Bronchial epithelial cell (primary cell): ENCODE measurements at regions not wholly inside any gene's neighbourhood (a gene's known extent, or its start where the extent isn't known, plus 50 kb on each side); places are given as distances from the start of the nearest gene placed in this dataset.

Source experiments
- DNase-seq: peaks from one replicate; pipeline ENCODE4 v3.0.0-alpha.2; 2010; ENCODE audit warnings: low read depth
- FAIRE-seq: peaks from 2 replicates; lab custom pipeline; 2011; peaks lifted over from hg19 to GRCh38; lab: Jason Lieb, UNC
- H3K27me3 ChIP-seq: 2 replicates; pipeline ENCODE4 v1.5.1; 2011; ENCODE audit warnings: low read length; ENCODE audit not compliant: control insufficient read depth, insufficient read depth
- H3K36me3 ChIP-seq: 2 replicates; pipeline ENCODE4 v1.5.1; 2011; ENCODE audit warnings: low read length; ENCODE audit not compliant: control insufficient read depth, insufficient read depth
- H3K4me3 ChIP-seq: 2 replicates; pipeline ENCODE4 v1.5.1; 2011; ENCODE audit warnings: mild to moderate bottlenecking, low read depth, low read length, control low read depth
- TF ChIP-seq, protein P1 (sequence below): IDR thresholded peaks from 2 replicates; pipeline ENCODE4 v1.5.1; 2011; ENCODE audit warnings: mild to moderate bottlenecking, moderate library complexity, low read length, control low read depth, inconsistent platforms; ENCODE audit not compliant: insufficient read depth, severe bottlenecking

DNA sequence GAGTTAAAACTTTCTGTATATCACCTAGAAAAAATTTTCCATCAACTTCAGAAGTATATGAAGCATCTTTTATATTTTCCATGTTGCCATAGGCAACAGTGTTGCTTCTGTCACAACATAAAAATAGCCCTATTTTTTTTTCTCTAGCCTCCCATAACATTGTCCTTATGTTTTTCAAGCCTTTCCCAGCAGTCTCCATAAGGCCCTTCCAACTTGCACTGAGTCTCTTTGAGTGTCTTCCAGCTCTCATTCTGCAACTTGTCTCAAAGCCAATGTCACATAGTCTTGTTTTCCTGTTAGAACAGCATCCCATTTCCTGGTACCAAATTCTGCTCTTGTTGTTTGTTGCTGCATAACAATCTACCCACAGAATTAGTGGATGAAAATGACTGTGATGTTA, 1055.5 kb upstream of the GHITM start:
- FAIRE-seq (no peak), DNase-seq (no peak)
- no peak overlapping the region for H3K4me3 ChIP-seq
- TF ChIP-seq, protein P1, sequence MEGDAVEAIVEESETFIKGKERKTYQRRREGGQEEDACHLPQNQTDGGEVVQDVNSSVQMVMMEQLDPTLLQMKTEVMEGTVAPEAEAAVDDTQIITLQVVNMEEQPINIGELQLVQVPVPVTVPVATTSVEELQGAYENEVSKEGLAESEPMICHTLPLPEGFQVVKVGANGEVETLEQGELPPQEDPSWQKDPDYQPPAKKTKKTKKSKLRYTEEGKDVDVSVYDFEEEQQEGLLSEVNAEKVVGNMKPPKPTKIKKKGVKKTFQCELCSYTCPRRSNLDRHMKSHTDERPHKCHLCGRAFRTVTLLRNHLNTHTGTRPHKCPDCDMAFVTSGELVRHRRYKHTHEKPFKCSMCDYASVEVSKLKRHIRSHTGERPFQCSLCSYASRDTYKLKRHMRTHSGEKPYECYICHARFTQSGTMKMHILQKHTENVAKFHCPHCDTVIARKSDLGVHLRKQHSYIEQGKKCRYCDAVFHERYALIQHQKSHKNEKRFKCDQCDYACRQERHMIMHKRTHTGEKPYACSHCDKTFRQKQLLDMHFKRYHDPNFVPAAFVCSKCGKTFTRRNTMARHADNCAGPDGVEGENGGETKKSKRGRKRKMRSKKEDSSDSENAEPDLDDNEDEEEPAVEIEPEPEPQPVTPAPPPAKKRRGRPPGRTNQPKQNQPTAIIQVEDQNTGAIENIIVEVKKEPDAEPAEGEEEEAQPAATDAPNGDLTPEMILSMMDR = no peak
- no peaks in the 10 kb centered on the region for H3K27me3 ChIP-seq
- H3K36me3 ChIP-seq = no peaks in the 10 kb centered on the region

DNA sequence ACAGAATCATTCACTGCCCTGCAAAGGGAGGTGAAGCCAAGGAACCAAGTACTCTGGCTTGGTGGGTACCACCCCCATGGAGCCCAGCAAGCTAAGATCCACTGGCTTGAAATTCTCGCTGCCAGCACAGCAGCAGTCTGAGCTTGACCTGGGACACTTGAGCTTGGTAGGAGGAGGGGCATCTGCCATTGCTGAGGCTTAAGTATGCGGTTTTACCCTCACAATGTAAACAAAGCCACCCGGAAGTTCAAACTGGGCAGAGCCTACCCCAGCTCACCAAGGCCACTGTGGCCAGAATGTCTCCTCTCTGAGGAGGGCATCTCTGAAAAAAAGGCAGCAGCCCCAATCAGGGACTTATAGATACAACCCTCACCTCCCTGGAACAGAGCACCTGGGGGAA, 1050.0 kb upstream of the GHITM start:
- TF ChIP-seq, protein P1 = no peak
- no peak overlapping the region for H3K4me3 ChIP-seq
- FAIRE-seq = no peak
- H3K27me3 ChIP-seq = no peaks in the 10 kb centered on the region
- DNase-seq = no peak
- H3K36me3 ChIP-seq = no peaks in the 10 kb centered on the region

DNA sequence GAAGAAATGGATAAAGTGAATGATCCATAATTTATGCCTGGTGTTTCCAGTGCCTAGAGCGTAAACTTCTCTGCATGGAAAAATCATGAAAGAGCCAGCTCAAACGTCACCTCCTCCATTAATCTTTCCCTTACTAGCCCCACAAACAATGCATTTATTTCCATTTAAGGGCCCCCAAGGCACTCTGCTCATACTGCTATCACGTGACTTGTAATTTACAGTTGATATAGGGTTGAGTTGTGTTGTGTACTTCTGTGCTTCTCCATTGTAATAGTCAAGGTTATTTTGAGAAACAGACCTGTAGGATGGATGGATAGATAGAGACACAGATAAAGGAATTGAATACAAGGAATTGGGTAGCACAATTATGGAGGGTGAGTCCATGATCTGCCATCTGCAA, 1034.7 kb upstream of the GHITM start:
- no peak for FAIRE-seq

DNA sequence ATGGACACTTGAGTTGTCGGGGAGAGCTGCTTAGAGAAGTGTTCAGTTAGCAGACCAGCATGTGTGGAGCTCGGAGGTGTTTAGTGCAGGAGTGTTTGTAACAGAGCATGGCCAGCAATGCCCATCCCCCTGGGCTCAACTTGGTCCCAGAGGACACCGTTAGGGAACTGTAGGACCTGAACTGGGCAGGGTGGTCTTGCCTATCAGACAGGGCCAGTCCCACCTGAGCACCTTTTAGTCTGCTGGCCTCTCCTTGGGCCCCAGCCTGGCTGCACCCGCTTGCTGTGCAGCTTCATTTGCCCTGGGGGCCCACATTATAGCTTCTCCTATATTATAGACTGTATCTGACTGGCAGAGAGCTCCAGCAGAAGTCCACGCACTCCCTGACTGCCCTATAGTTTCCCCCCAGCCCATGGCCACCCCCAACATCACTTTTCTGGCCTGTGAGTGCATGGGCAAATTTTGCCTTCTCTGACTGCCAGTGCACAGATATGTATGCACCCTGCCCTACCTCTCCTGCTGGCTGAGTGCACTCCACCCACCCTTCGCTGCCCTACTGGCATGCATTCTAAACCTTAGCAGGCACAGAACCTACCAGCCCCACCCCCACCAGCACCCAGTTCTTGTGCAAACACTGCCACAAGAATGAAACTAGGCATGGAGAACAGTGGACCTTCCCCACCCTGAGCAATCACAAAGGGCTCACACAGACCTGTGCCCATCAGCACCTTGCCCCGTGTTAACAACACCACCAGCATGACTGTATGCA, 1030.6 kb upstream of the GHITM start:
- TF ChIP-seq, protein P1 = no peak
- DNase-seq = no peak
- no peak for FAIRE-seq
- no peak overlapping the region for H3K4me3 ChIP-seq
- no peaks in the 10 kb centered on the region for H3K36me3 ChIP-seq
- no peaks in the 10 kb centered on the region for H3K27me3 ChIP-seq

More for the DNA sequence above, 1034.7 kb upstream of the GHITM start:
- no peaks in the 10 kb centered on the region for H3K27me3 ChIP-seq
- H3K36me3 ChIP-seq = no peaks in the 10 kb centered on the region
- DNase-seq = no peak
- H3K4me3 ChIP-seq = no peak overlapping the region
- TF ChIP-seq, protein P1 = no peak

DNA sequence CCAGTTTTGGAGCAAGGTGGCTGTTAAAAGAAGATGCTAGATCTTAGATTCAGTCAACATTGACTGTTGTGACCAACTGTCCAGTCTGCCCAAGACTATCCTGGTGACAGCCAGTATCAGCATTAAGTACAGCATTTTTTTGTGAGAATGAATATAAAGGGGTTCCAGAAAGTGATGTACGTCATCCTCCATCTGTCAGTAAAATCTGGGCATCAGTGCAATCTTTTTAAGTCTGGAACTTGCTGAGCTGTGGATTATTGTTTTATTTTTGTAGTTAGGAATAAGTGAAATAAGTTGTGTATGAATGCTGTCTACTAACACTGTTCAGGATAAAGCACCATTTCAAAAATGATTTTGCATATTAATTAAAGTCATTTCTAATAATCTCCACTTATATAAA, 1020.0 kb upstream of the GHITM start:
- H3K27me3 ChIP-seq = no peaks in the 10 kb centered on the region
- no peaks in the 10 kb centered on the region for H3K36me3 ChIP-seq
- DNase-seq (no peak), FAIRE-seq (no peak)
- H3K4me3 ChIP-seq = no peak overlapping the region
- TF ChIP-seq, protein P1 = no peak

DNA sequence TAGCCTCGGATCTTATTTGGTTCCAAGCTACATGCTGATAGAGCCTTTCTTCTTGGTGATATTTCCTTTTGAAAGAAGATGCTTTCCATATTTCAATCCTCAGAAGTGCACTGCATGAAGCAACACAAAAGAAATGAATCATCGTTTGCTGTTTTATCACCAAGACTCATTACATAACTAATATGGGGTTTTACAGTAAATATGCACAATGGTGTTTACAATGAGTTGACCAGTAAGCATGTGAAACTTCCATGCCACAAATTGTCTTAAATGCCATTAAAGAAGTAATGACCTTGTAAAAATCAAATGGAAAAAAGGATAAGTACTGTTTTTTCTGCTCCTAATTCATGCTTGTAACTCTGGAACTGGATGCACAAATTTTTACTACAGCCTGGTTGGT, 1017.0 kb upstream of the GHITM start:
- H3K36me3 ChIP-seq = no peaks in the 10 kb centered on the region
- DNase-seq (peak; percentile 40), FAIRE-seq (no peak)
- no peak overlapping the region for H3K4me3 ChIP-seq
- H3K27me3 ChIP-seq = no peaks in the 10 kb centered on the region
- TF ChIP-seq, protein P1 = no peak
